ENCODE measurements at regions not wholly inside any gene's neighbourhood (a gene's known extent, or its start where the extent isn't known, plus 50 kb on each side); places are given as distances from the start of the nearest gene placed in this dataset.

DNA sequence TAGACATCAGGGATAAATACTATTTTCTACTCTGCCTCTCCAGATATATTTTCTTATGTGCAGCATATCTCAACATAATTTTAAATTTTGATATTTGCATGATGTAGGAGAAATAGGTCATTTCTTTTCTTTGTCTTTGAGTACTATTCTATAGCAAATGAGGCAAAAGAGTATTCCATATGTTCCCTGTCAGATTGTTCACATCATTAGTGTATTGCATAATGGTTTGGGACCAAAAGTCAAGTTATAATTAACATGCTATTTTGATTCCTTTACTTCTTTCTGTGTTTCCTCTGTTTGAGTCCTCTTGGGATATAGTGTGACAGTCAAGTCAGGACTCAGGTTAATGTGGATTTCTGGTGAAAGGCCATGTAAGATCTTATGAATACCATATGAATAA, 864.6 kb upstream of the FBXO33 start:
- TF ChIP-seq, protein P1, sequence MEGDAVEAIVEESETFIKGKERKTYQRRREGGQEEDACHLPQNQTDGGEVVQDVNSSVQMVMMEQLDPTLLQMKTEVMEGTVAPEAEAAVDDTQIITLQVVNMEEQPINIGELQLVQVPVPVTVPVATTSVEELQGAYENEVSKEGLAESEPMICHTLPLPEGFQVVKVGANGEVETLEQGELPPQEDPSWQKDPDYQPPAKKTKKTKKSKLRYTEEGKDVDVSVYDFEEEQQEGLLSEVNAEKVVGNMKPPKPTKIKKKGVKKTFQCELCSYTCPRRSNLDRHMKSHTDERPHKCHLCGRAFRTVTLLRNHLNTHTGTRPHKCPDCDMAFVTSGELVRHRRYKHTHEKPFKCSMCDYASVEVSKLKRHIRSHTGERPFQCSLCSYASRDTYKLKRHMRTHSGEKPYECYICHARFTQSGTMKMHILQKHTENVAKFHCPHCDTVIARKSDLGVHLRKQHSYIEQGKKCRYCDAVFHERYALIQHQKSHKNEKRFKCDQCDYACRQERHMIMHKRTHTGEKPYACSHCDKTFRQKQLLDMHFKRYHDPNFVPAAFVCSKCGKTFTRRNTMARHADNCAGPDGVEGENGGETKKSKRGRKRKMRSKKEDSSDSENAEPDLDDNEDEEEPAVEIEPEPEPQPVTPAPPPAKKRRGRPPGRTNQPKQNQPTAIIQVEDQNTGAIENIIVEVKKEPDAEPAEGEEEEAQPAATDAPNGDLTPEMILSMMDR (IDR thresholded peaks at IDR 0.05) = no peak
- no peak for TF ChIP-seq POLR2A (IDR thresholded peaks at IDR 0.05)
